HEK293 (cell line): ENCODE measurements at regions not wholly inside any gene's neighbourhood (a gene's known extent, or its start where the extent isn't known, plus 50 kb on each side); places are given as distances from the start of the nearest gene placed in this dataset.

ENCODE experiments used
- KLF10 ChIP-seq: fragments of 450-650 bp; IDR thresholded peaks from 2 replicates; pipeline ENCODE4 v1.5.1; 2018; ENCODE audit warnings: missing biosample characterization, mild to moderate bottlenecking, missing genetic modification characterization
- PBX3 ChIP-seq: sonication (generic); formaldehyde crosslinking; IDR thresholded peaks from 2 replicates; pipeline ENCODE4 v1.8.1; 2022; ENCODE audit warnings: mild to moderate bottlenecking, moderate library complexity, missing genetic modification reagents
- REST ChIP-seq: fragments of 450-650 bp; formaldehyde crosslinking; IDR thresholded peaks from 2 replicates; pipeline ENCODE4 v1.5.1; 2016; ENCODE audit warnings: missing biosample characterization, missing genetic modification characterization
- ZBTB1 ChIP-seq: fragments of 450-650 bp; formaldehyde crosslinking; IDR thresholded peaks from 2 replicates; pipeline ENCODE4 v1.5.1; 2016; ENCODE audit warnings: missing biosample characterization, missing genetic modification characterization
- ZNF174 ChIP-seq: fragments of 450-650 bp; formaldehyde crosslinking; IDR thresholded peaks from 2 replicates; pipeline ENCODE4 v1.5.0; 2017; ENCODE audit warnings: missing biosample characterization, mild to moderate bottlenecking, missing genetic modification characterization
- ZNF19 ChIP-seq: fragments of 450-650 bp; formaldehyde crosslinking; IDR thresholded peaks from 2 replicates; pipeline ENCODE4; 2016; ENCODE audit warnings: missing biosample characterization, missing genetic modification characterization, low read depth
- ZNF248 ChIP-seq: fragments of 450-650 bp; formaldehyde crosslinking; IDR thresholded peaks from 2 replicates; pipeline ENCODE4 v1.5.1; 2017; ENCODE audit warnings: missing biosample characterization, missing genetic modification characterization
- TF ChIP-seq, protein P1 (sequence below): fragments of 450-650 bp; formaldehyde crosslinking; IDR thresholded peaks from 2 replicates; pipeline ENCODE4 v1.5.1; 2016; ENCODE audit warnings: missing biosample characterization, missing genetic modification characterization

DNA sequence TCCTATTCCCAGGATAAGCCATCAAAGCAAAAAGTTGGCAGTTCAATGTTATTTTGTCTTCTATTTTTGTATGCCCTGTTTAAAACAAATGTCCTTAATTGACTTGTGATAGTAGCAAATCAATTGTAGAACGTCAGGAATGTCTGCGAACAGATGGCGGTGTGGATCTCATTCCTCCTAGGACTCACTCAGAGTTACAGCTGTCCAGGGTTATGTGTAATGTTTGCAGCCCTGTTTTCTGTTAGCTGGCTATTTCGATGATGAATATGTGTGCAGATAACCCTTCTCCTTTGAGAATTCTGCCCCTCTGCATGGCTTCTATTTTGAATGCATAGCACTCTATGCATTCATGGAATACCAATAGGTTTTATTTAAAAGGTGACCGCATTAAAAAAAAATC, 1248.0 kb upstream of the CNTN5 start:
- TF ChIP-seq REST (tag by site-specific recombination) (no peak), KLF10 (tag by site-specific recombination) (no peak), PBX3 (no peak), ZNF174 (tag by site-specific recombination) (no peak), ZNF248 (tag by site-specific recombination) (no peak), ZNF19 (tag by site-specific recombination) (no peak), ZBTB1 (tag by site-specific recombination) (no peak)
- TF ChIP-seq, protein P1, sequence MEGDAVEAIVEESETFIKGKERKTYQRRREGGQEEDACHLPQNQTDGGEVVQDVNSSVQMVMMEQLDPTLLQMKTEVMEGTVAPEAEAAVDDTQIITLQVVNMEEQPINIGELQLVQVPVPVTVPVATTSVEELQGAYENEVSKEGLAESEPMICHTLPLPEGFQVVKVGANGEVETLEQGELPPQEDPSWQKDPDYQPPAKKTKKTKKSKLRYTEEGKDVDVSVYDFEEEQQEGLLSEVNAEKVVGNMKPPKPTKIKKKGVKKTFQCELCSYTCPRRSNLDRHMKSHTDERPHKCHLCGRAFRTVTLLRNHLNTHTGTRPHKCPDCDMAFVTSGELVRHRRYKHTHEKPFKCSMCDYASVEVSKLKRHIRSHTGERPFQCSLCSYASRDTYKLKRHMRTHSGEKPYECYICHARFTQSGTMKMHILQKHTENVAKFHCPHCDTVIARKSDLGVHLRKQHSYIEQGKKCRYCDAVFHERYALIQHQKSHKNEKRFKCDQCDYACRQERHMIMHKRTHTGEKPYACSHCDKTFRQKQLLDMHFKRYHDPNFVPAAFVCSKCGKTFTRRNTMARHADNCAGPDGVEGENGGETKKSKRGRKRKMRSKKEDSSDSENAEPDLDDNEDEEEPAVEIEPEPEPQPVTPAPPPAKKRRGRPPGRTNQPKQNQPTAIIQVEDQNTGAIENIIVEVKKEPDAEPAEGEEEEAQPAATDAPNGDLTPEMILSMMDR (tag by site-specific recombination) = no peak
